C4-2B (cell line): ENCODE measurements at regions not wholly inside any gene's neighbourhood (a gene's known extent, or its start where the extent isn't known, plus 50 kb on each side); places are given as distances from the start of the nearest gene placed in this dataset.

Source experiments
- CTCF ChIP-seq: fragments of 450-650 bp; conservative IDR thresholded peaks from 2 replicates; pipeline ENCODE4 v1.5.1; 2017; ENCODE audit warnings: mild to moderate bottlenecking
- ZFX ChIP-seq: fragments of 450-650 bp; IDR thresholded peaks from 2 replicates; pipeline ENCODE4 v1.6.1; 2017

- TF ChIP-seq CTCF (no peak), ZFX (no peak)
These were observed 249.2 kb upstream of the AMIGO2 start for GRCh38 chr12:47328831-47329545.
